ENCODE measurements at regions not wholly inside any gene's neighbourhood (a gene's known extent, or its start where the extent isn't known, plus 50 kb on each side); places are given as distances from the start of the nearest gene placed in this dataset.

DNA sequence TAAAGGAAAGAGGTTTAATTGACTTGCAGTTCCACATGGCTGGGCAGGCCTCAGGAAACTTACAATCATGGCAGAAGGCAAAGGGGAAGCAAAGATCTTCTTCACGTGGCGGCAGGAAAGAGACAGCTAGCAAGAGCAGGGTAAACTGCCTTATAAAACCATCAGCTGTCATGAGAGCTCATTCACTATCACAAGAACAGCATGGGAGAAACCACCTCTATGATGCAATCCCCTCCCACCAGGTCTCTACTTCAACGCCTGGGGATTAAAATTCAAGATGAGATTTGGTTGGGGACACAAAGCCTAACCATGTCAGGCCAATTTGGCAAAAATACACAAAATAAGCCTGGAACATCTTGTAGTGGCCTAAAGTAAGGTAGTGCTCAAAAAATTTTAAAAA, 152.6 kb downstream of the COL6A3 start:
- Histone ChIP-seq H3K36me3 (ENCODE audit: control insufficient read depth, insufficient read depth, low read length) (no peaks in the 10 kb centered on the region), H3K9me1 (ENCODE audit: control insufficient read depth, insufficient read depth, low read length) (no peaks in the 10 kb centered on the region), H4K20me1 (replicated peaks; ENCODE audit: control insufficient read depth, insufficient read depth, low read length) (no peaks in the 10 kb centered on the region), H3K9me3 (replicated peaks; ENCODE audit: control insufficient read depth, insufficient read depth, low read depth, low read length) (no peaks in the 10 kb centered on the region), H3K9ac (ENCODE audit: insufficient read depth in 1 of 2, low read depth in 2 of 2, low read length in 2 of 2) (no peak overlapping the region), H3K4me2 (ENCODE audit: insufficient read depth, low read length) (no peak overlapping the region), H3K4me3 (no peak overlapping the region), H3K27me3 (ENCODE audit: control insufficient read depth in 2 of 2, insufficient read depth in 2 of 2, low read length in 2 of 2) (peaks cover 0 to 10% of the 10 kb centered on the region in 2 experiments; a peak in 1 of 5 replicates), H2AFZ (ENCODE audit: low read depth, low read length) (no peak overlapping the region), H3K79me2 (ENCODE audit: control insufficient read depth, insufficient read depth, low read length) (no peaks in the 10 kb centered on the region), H3K4me1 (replicated peaks in 1 of 2; ENCODE audit: control insufficient read depth in 2 of 2, insufficient read depth in 2 of 2, low read length in 2 of 2) (no peaks in the 10 kb centered on the region), H3K27ac (ENCODE audit: extremely low read depth, low read depth, low read length) (no peak overlapping the region)
- BruUV-seq (replicated peaks), result no TSS peak
- WGBS (ENCODE audit: insufficient coverage, low coverage, missing lambda C conversion rate), result 0% methylated on average over 2 of the region's 3 CpGs
- ChIA-PET POLR2A (no interaction called here), CTCF (ENCODE audit: low intra/inter-chr PET ratio) (no interaction called here)
- no peak for DNase-seq (ENCODE audit: extremely low read depth in 1 of 4, low spot score in 3 of 4)
- no peak for ATAC-seq
- FAIRE-seq, result no peak
- TF ChIP-seq HNRNPUL1 (IDR thresholded peaks at IDR 0.05; ENCODE audit: low read length), result no peak
- TF ChIP-seq CCNT2 (IDR thresholded peaks at IDR 0.05; ENCODE audit: borderline replicate concordance, extremely low read depth, insufficient read length, low read depth, low read length), result no peak
- TF ChIP-seq, protein P1, sequence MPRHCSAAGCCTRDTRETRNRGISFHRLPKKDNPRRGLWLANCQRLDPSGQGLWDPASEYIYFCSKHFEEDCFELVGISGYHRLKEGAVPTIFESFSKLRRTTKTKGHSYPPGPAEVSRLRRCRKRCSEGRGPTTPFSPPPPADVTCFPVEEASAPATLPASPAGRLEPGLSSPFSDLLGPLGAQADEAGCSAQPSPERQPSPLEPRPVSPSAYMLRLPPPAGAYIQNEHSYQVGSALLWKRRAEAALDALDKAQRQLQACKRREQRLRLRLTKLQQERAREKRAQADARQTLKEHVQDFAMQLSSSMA (CRISPR knock-in tag; IDR thresholded peaks at IDR 0.05), result no peak
- TF ChIP-seq KDM2B (CRISPR knock-in tag; IDR thresholded peaks at IDR 0.05), result no peak
- no peak for TF ChIP-seq TFAM (CRISPR knock-in tag; conservative IDR thresholded peaks at IDR 0.05)
- no peak for TF ChIP-seq HMG20B (CRISPR knock-in tag; IDR thresholded peaks at IDR 0.05)
- TF ChIP-seq, protein P2, sequence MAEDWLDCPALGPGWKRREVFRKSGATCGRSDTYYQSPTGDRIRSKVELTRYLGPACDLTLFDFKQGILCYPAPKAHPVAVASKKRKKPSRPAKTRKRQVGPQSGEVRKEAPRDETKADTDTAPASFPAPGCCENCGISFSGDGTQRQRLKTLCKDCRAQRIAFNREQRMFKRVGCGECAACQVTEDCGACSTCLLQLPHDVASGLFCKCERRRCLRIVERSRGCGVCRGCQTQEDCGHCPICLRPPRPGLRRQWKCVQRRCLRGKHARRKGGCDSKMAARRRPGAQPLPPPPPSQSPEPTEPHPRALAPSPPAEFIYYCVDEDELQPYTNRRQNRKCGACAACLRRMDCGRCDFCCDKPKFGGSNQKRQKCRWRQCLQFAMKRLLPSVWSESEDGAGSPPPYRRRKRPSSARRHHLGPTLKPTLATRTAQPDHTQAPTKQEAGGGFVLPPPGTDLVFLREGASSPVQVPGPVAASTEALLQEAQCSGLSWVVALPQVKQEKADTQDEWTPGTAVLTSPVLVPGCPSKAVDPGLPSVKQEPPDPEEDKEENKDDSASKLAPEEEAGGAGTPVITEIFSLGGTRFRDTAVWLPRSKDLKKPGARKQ (CRISPR knock-in tag; IDR thresholded peaks at IDR 0.05), result no peak
- no peak for TF ChIP-seq ZNF431 (CRISPR knock-in tag; IDR thresholded peaks at IDR 0.05)
- TF ChIP-seq, protein P3, sequence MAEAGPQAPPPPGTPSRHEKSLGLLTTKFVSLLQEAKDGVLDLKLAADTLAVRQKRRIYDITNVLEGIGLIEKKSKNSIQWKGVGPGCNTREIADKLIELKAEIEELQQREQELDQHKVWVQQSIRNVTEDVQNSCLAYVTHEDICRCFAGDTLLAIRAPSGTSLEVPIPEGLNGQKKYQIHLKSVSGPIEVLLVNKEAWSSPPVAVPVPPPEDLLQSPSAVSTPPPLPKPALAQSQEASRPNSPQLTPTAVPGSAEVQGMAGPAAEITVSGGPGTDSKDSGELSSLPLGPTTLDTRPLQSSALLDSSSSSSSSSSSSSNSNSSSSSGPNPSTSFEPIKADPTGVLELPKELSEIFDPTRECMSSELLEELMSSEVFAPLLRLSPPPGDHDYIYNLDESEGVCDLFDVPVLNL (CRISPR knock-in tag; IDR thresholded peaks at IDR 0.05; ENCODE audit: low read depth), result no peak
- TF ChIP-seq C11orf30 (IDR thresholded peaks at IDR 0.05; ENCODE audit: low read depth), result no peak
- no peak for TF ChIP-seq ZKSCAN1 (IDR thresholded peaks at IDR 0.05; ENCODE audit: low read depth, low read length)
- TF ChIP-seq, protein P4, sequence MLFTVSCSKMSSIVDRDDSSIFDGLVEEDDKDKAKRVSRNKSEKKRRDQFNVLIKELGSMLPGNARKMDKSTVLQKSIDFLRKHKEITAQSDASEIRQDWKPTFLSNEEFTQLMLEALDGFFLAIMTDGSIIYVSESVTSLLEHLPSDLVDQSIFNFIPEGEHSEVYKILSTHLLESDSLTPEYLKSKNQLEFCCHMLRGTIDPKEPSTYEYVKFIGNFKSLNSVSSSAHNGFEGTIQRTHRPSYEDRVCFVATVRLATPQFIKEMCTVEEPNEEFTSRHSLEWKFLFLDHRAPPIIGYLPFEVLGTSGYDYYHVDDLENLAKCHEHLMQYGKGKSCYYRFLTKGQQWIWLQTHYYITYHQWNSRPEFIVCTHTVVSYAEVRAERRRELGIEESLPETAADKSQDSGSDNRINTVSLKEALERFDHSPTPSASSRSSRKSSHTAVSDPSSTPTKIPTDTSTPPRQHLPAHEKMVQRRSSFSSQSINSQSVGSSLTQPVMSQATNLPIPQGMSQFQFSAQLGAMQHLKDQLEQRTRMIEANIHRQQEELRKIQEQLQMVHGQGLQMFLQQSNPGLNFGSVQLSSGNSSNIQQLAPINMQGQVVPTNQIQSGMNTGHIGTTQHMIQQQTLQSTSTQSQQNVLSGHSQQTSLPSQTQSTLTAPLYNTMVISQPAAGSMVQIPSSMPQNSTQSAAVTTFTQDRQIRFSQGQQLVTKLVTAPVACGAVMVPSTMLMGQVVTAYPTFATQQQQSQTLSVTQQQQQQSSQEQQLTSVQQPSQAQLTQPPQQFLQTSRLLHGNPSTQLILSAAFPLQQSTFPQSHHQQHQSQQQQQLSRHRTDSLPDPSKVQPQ (CRISPR knock-in tag; IDR thresholded peaks at IDR 0.05; ENCODE audit: borderline replicate concordance), result no peak
- in situ Hi-C loops (cut with MboI) (no loop called here), intact Hi-C loops (cut with micrococcal nuclease) (no loop called here)
